ENCODE measurements at regions not wholly inside any gene's neighbourhood (a gene's known extent, or its start where the extent isn't known, plus 50 kb on each side); places are given as distances from the start of the nearest gene placed in this dataset.

DNA sequence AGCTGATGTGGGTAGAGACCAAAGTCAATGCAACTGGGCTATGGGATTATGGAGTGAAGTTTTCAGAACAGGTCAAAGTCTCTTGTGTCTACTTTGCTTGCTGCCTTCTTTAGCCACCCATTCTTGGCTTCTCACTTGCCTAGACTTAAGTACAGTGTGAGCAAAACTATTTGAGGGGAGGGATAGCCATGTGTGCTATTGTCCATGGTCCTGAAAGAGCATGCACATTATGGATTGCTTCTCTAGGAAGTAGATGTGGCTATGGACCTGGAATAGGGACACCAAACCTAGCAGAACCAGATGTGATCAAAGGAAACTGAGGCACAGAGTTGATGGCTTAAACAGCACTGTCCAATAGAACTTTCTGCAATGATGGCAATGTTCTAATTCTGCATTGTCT is 81.9 kb upstream of the ZNF800 start:
- H3K9ac ChIP-seq (replicated peaks; ENCODE audit: extremely low read depth, insufficient read depth, low read length): no peak overlapping the region
- no peaks in the 10 kb centered on the region for H3K27me3 ChIP-seq (ENCODE audit: control insufficient read depth in 2 of 2, insufficient read depth in 2 of 2, low read length in 2 of 2)
- no peaks in the 10 kb centered on the region for H4K20me1 ChIP-seq (replicated peaks; ENCODE audit: control insufficient read depth, extremely low read depth, insufficient read depth, low read length)
- FAIRE-seq (no peak), DNase-seq (ENCODE audit: low read depth, low spot score) (no peak)
- H3K79me2 ChIP-seq (ENCODE audit: control insufficient read depth, insufficient read depth, low read length): no peaks in the 10 kb centered on the region
- no peak for TF ChIP-seq FOS (IDR thresholded peaks at IDR 0.05; ENCODE audit: borderline replicate concordance, insufficient read depth, low read length)
- TF ChIP-seq JUN (IDR thresholded peaks at IDR 0.05; ENCODE audit: borderline replicate concordance, insufficient read depth, insufficient read length, low read depth): no peak
- no peak for TF ChIP-seq MAX (IDR thresholded peaks at IDR 0.05; ENCODE audit: insufficient read depth, insufficient read length)
- TF ChIP-seq, protein P1, sequence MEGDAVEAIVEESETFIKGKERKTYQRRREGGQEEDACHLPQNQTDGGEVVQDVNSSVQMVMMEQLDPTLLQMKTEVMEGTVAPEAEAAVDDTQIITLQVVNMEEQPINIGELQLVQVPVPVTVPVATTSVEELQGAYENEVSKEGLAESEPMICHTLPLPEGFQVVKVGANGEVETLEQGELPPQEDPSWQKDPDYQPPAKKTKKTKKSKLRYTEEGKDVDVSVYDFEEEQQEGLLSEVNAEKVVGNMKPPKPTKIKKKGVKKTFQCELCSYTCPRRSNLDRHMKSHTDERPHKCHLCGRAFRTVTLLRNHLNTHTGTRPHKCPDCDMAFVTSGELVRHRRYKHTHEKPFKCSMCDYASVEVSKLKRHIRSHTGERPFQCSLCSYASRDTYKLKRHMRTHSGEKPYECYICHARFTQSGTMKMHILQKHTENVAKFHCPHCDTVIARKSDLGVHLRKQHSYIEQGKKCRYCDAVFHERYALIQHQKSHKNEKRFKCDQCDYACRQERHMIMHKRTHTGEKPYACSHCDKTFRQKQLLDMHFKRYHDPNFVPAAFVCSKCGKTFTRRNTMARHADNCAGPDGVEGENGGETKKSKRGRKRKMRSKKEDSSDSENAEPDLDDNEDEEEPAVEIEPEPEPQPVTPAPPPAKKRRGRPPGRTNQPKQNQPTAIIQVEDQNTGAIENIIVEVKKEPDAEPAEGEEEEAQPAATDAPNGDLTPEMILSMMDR (IDR thresholded peaks at IDR 0.05; ENCODE audit: extremely low read depth in 1 of 2, insufficient read depth in 1 of 2, low read depth in 1 of 2, low read length in 2 of 2): no peak
- no peak for TF ChIP-seq MYC (IDR thresholded peaks at IDR 0.05; ENCODE audit: low read depth, low read length)
- no peak for TF ChIP-seq POLR2A (IDR thresholded peaks at IDR 0.05; ENCODE audit: low read depth, low read length)
- TF ChIP-seq POLR2AphosphoS5 (IDR thresholded peaks at IDR 0.05; ENCODE audit: insufficient read depth, low read depth, low read length): no peak
- TF ChIP-seq EZH2 (IDR thresholded peaks at IDR 0.05; ENCODE audit: borderline replicate concordance, low read depth, low read length, severe bottlenecking): no peak
- no peak for TF ChIP-seq GATA2 (IDR thresholded peaks at IDR 0.05; ENCODE audit: insufficient read depth, insufficient read length, low read depth, low read length)
- no TSS peak for BruUV-seq (replicated peaks)
- H3K36me3 ChIP-seq (ENCODE audit: control insufficient read depth in 2 of 2, extremely low read depth in 1 of 2, insufficient read depth in 2 of 2, low read length in 2 of 2): no peaks in the 10 kb centered on the region
- no peak overlapping the region for H3K27ac ChIP-seq (ENCODE audit: insufficient read depth, low read depth, low read length)
- no peaks in the 10 kb centered on the region for H3K4me1 ChIP-seq (ENCODE audit: control insufficient read depth, extremely low read depth, insufficient read depth, low read length)
- CTCF ChIA-PET: no interaction called here
- POLR2A ChIA-PET: no interaction called here
- H2AFZ ChIP-seq (ENCODE audit: low read depth, low read length): no peak overlapping the region
- H3K9me1 ChIP-seq (replicated peaks; ENCODE audit: control insufficient read depth, extremely low read depth, insufficient read depth, low read length): no peaks in the 10 kb centered on the region
- intact Hi-C loops (cut with micrococcal nuclease) (no loop called here), dilution Hi-C loops (cut with MboI; ENCODE audit: extremely low pct_ligation_motif_present, low sequenced_read_pairs) (no loop called here)
- H3K4me2 ChIP-seq (ENCODE audit: insufficient read depth, low read length): no peak overlapping the region
- no peaks in the 10 kb centered on the region for H3K9me3 ChIP-seq (replicated peaks; ENCODE audit: control insufficient read depth, insufficient read depth, low read length)
- no peak overlapping the region for H3K4me3 ChIP-seq (replicated peaks in 1 of 3; ENCODE audit: insufficient read depth in 1 of 3, low read depth in 1 of 3, low read length in 3 of 3)

Measured in endothelial cell of umbilical vein (primary cell).